Breast epithelium (tissue), 3 donors: ENCODE measurements at regions not wholly inside any gene's neighbourhood (a gene's known extent, or its start where the extent isn't known, plus 50 kb on each side); places are given as distances from the start of the nearest gene placed in this dataset.

Experiments
- POLR2A ChIP-seq: fragments of 450-650 bp; IDR thresholded peaks from one replicate; pipeline ENCODE4 v1.6.1; 2016; ENCODE audit warnings: antibody characterized with exemption, mild to moderate bottlenecking, moderate library complexity
- POLR2AphosphoS5 ChIP-seq, 3 donors: sonication (generic); formaldehyde crosslinking; IDR thresholded peaks; one replicate each; pipeline ENCODE4 v1.6.1; 2017; ENCODE audit warnings: antibody characterized with exemption in 3 of 3
- TF ChIP-seq, protein P1 (sequence below), 3 donors: fragments of 450-650 bp; IDR thresholded peaks; one replicate each; pipeline ENCODE4 v1.5.1; 2016 to 2017; ENCODE audit warnings: antibody characterized with exemption in 3 of 3, mild to moderate bottlenecking in 3 of 3, moderate library complexity in 3 of 3

DNA sequence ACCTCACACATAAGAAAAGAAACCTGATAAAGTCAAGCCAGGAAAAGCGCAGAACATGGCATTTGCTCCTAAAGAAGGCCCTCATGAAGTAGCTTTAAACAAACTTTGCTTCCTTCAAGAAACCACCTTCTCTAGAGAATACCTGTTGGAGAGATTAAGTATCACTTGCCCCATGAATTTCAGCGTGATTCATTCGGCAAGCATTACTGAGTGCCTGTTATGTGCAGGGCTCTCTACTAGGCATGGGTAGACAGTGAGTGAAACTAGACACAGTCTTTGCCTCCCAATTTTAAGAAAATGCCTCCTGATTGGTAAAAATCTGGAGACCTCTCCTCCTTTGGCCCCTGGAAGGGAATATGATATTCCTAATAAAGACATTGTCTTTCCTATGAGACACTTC is 475.8 kb upstream of the NBEA start:
- TF ChIP-seq, protein P1, sequence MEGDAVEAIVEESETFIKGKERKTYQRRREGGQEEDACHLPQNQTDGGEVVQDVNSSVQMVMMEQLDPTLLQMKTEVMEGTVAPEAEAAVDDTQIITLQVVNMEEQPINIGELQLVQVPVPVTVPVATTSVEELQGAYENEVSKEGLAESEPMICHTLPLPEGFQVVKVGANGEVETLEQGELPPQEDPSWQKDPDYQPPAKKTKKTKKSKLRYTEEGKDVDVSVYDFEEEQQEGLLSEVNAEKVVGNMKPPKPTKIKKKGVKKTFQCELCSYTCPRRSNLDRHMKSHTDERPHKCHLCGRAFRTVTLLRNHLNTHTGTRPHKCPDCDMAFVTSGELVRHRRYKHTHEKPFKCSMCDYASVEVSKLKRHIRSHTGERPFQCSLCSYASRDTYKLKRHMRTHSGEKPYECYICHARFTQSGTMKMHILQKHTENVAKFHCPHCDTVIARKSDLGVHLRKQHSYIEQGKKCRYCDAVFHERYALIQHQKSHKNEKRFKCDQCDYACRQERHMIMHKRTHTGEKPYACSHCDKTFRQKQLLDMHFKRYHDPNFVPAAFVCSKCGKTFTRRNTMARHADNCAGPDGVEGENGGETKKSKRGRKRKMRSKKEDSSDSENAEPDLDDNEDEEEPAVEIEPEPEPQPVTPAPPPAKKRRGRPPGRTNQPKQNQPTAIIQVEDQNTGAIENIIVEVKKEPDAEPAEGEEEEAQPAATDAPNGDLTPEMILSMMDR (IDR thresholded peaks at IDR 0.05), result no peak
- TF ChIP-seq POLR2A (no peak), POLR2AphosphoS5 (IDR thresholded peaks at IDR 0.05) (no peak)
